GM12875 (cell line): ENCODE measurements at regions not wholly inside any gene's neighbourhood (a gene's known extent, or its start where the extent isn't known, plus 50 kb on each side); places are given as distances from the start of the nearest gene placed in this dataset.

ENCODE experiments used
- H3K4me3 ChIP-seq: one replicate; pipeline ENCODE4 v1.5.1; 2011; ENCODE audit warnings: low read depth, low read length, control low read depth
- CTCF ChIP-seq: IDR thresholded peaks from 2 replicates; pipeline ENCODE4 v1.5.1; 2011; ENCODE audit warnings: low read depth, mild to moderate bottlenecking, control low read depth, inconsistent platforms, low read length, moderate library complexity, borderline replicate concordance; ENCODE audit not compliant: insufficient read depth

- no peak for TF ChIP-seq CTCF
- no peak overlapping the region for H3K4me3 ChIP-seq
Measured at GRCh38 chr14:82647088-82647810, 1113.6 kb upstream of the SEL1L start.

GRCh38 chr14:82655770-82656169 is 1122.1 kb upstream of the SEL1L start:
- no peak overlapping the region for H3K4me3 ChIP-seq
- no peak for TF ChIP-seq CTCF

- H3K4me3 ChIP-seq: no peak overlapping the region
- TF ChIP-seq CTCF: no peak
Measured at GRCh38 chr14:82657186-82657675, 1123.6 kb upstream of the SEL1L start.

GRCh38 chr14:82661258-82661657 is 1127.6 kb upstream of the SEL1L start:
- no peak for TF ChIP-seq CTCF
- H3K4me3 ChIP-seq: no peak overlapping the region

- TF ChIP-seq CTCF: no peak
- no peak overlapping the region for H3K4me3 ChIP-seq
Measured at GRCh38 chr14:82667006-82667405, 1133.4 kb upstream of the SEL1L start.

- TF ChIP-seq CTCF: no peak
- no peak overlapping the region for H3K4me3 ChIP-seq
Measured at GRCh38 chr14:82667501-82667900, 1133.8 kb upstream of the SEL1L start.

- H3K4me3 ChIP-seq: no peak overlapping the region
- TF ChIP-seq CTCF: no peak
Measured at GRCh38 chr14:82676403-82676802, 1142.8 kb upstream of the SEL1L start.
